Ishikawa (cell line): ENCODE measurements at regions not wholly inside any gene's neighbourhood (a gene's known extent, or its start where the extent isn't known, plus 50 kb on each side); places are given as distances from the start of the nearest gene placed in this dataset.

Experiments used
- CEBPB ChIP-seq: IDR thresholded peaks from 2 replicates; pipeline ENCODE4 v1.6.1; 2012
- CREB1 ChIP-seq: IDR thresholded peaks from 2 replicates; pipeline ENCODE4 v1.6.1; 2012; ENCODE audit warnings: low read depth
- EGR1 ChIP-seq: IDR thresholded peaks from 2 replicates; pipeline ENCODE4 v1.6.1; 2012
- EP300 ChIP-seq: IDR thresholded peaks from 2 replicates; pipeline ENCODE4 v1.6.1; 2012; ENCODE audit warnings: borderline replicate concordance
- FOXM1 ChIP-seq: IDR thresholded peaks from 2 replicates; pipeline ENCODE4 v1.6.1; 2012; ENCODE audit warnings: low read depth, borderline replicate concordance
- NFIC ChIP-seq: IDR thresholded peaks from 2 replicates; pipeline ENCODE4 v1.6.1; 2012
- RAD21 ChIP-seq: IDR thresholded peaks from 2 replicates; pipeline ENCODE4 v1.6.1; 2012; ENCODE audit warnings: low read depth
- TAF1 ChIP-seq: IDR thresholded peaks from 2 replicates; pipeline ENCODE4 v1.6.1; 2012; ENCODE audit warnings: low read depth, mild to moderate bottlenecking
- TCF12 ChIP-seq: IDR thresholded peaks from 2 replicates; pipeline ENCODE4 v1.6.1; 2012; ENCODE audit warnings: low read depth
- TEAD4 ChIP-seq: IDR thresholded peaks from 2 replicates; pipeline ENCODE4 v1.6.1; 2012
- YY1 ChIP-seq: IDR thresholded peaks from 2 replicates; pipeline ENCODE4 v1.6.1; 2012; ENCODE audit warnings: low read depth
- ZBTB7A ChIP-seq: IDR thresholded peaks from 2 replicates; pipeline ENCODE4 v1.6.1; 2012; ENCODE audit warnings: low read depth
- TF ChIP-seq, protein P1 (sequence below): IDR thresholded peaks from 2 replicates; pipeline ENCODE4 v1.6.1; 2012; ENCODE audit warnings: low read depth, mild to moderate bottlenecking
- TF ChIP-seq, protein P2 (sequence below): IDR thresholded peaks from 2 replicates; pipeline ENCODE4 v1.6.1; 2012
- TF ChIP-seq, protein P3 (sequence below): IDR thresholded peaks from 2 replicates; pipeline ENCODE4 v1.6.1; 2012

DNA sequence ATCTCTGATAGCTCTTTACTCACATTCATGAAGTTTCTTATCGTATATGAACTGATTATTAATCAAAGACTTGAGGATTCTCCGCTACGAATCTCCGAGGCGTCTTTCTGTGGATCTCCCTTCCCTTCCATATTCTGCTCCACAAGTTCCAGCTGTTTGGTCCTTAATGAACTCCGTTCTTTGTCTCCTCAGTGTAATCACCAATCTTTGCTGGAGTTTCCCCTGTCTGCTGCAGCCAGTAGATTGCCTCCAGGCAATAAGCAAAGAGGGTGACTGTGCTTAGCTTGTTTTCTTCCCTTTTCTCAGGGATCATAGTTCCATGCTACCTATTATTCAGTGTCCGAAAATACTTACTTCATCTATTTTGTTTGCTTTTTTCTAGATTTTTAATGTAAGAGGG, 169.6 kb upstream of the FOLH1 start:
- TF ChIP-seq, protein P1, sequence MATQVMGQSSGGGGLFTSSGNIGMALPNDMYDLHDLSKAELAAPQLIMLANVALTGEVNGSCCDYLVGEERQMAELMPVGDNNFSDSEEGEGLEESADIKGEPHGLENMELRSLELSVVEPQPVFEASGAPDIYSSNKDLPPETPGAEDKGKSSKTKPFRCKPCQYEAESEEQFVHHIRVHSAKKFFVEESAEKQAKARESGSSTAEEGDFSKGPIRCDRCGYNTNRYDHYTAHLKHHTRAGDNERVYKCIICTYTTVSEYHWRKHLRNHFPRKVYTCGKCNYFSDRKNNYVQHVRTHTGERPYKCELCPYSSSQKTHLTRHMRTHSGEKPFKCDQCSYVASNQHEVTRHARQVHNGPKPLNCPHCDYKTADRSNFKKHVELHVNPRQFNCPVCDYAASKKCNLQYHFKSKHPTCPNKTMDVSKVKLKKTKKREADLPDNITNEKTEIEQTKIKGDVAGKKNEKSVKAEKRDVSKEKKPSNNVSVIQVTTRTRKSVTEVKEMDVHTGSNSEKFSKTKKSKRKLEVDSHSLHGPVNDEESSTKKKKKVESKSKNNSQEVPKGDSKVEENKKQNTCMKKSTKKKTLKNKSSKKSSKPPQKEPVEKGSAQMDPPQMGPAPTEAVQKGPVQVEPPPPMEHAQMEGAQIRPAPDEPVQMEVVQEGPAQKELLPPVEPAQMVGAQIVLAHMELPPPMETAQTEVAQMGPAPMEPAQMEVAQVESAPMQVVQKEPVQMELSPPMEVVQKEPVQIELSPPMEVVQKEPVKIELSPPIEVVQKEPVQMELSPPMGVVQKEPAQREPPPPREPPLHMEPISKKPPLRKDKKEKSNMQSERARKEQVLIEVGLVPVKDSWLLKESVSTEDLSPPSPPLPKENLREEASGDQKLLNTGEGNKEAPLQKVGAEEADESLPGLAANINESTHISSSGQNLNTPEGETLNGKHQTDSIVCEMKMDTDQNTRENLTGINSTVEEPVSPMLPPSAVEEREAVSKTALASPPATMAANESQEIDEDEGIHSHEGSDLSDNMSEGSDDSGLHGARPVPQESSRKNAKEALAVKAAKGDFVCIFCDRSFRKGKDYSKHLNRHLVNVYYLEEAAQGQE: no peak
- TF ChIP-seq CREB1: no peak
- TF ChIP-seq RAD21: no peak
- no peak for TF ChIP-seq ZBTB7A

DNA sequence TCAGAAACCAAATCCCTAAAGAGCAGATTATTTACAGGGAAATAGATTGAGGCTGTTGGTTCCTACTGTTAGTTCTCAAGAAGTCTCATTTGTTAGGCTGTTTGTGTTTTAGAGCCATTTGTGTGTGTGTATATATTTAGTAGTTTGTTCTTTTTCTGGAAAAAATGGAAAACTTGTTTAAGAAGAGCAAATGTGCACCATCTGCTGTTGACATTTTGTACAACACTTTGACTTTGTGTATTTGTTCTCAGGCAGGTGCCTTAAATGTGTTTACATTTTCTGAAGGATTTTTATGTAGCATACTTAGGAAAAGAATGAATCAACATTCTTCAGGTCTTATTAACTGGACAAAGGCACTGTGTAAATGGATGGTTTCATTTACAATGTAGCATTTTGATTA, 163.7 kb upstream of the FOLH1 start:
- 0 out of 2 replicates have a peak, but pooled peaks have one; percentile 4 for TF ChIP-seq RAD21

DNA sequence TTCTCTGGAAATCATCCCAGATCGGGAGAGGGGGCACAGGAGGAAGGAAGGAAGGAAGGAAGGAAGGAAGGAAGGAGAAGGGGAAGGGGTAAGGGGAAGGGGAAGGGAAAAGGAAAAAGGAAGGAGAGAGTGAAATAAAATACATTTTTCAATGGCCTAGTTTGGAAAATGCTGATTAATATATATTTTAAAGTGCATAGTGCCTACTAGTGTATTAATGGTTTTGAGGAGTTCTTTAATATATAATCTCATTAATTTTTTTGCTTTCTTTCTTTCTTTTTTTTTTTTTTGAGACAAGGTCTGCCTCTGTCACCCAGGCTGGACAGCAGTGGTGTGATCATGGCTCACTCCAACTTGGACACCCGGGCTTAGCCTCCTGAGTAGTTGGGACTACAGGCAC, 107.8 kb upstream of the FOLH1 start:
- TF ChIP-seq RAD21: no peak
- no peak for TF ChIP-seq FOXM1
- TF ChIP-seq EGR1: no peak
- no peak for TF ChIP-seq YY1
- no peak for TF ChIP-seq EP300
- TF ChIP-seq, protein P1: no peak
- TF ChIP-seq, protein P2, sequence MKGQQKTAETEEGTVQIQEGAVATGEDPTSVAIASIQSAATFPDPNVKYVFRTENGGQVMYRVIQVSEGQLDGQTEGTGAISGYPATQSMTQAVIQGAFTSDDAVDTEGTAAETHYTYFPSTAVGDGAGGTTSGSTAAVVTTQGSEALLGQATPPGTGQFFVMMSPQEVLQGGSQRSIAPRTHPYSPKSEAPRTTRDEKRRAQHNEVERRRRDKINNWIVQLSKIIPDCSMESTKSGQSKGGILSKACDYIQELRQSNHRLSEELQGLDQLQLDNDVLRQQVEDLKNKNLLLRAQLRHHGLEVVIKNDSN: no peak
- no peak for TF ChIP-seq CEBPB
- no peak for TF ChIP-seq TCF12
- TF ChIP-seq, protein P3, sequence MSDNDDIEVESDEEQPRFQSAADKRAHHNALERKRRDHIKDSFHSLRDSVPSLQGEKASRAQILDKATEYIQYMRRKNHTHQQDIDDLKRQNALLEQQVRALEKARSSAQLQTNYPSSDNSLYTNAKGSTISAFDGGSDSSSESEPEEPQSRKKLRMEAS: no peak
- TF ChIP-seq TEAD4: no peak
- TF ChIP-seq CREB1: no peak
- no peak for TF ChIP-seq NFIC
- no peak for TF ChIP-seq TAF1
- no peak for TF ChIP-seq ZBTB7A

DNA sequence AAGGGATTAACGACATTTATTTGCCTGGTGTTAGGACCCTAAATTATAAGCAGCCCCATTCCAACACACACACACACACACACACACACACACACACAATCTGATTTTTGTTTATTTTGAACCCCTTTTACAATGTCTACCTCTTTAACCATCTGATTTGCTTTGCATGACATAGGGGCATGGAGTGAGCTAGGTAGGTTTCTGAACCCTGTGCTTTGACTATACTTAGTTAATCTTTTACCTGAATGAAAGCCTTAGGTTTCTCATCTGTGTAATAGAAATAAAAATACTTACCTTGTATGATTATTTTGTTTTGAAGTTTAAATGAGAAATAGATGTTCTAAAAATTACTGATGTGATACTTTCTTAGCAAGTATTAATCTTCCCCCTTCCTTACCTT, 94.7 kb upstream of the FOLH1 start:
- TF ChIP-seq CREB1 (no peak), RAD21 (no peak), NFIC (no peak), CEBPB (no peak), TCF12 (no peak), EGR1 (no peak), TEAD4 (no peak), ZBTB7A (no peak), FOXM1 (no peak)
- TF ChIP-seq, protein P1: no peak

DNA sequence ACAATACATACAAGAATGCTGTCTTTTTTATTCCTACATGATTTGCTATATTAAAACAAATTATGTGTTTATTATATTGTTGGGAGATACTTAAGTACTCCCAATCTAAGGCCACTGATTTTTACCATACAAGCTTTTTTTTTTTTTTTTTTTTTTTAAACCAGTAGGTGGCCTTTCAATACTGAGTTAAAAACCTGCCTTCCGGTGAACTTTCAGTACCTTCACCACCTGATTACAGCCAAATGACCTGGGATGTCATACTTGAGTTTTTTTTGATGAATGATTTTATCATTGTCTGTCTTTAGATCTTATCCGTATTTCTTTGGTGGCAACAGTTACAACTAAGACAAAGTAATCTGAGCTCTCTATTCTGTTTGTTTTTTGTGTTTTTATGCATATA, 94.0 kb upstream of the FOLH1 start:
- TF ChIP-seq YY1 (no peak), NFIC (no peak), CREB1 (no peak), FOXM1 (no peak), ZBTB7A (no peak), TCF12 (no peak), EGR1 (no peak), RAD21 (no peak), TAF1 (no peak), CEBPB (no peak), TEAD4 (no peak), EP300 (no peak)
- TF ChIP-seq, protein P1: no peak
- TF ChIP-seq, protein P2: no peak
- TF ChIP-seq, protein P3: no peak
